ENCODE measurements at regions not wholly inside any gene's neighbourhood (a gene's known extent, or its start where the extent isn't known, plus 50 kb on each side); places are given as distances from the start of the nearest gene placed in this dataset.

DNA sequence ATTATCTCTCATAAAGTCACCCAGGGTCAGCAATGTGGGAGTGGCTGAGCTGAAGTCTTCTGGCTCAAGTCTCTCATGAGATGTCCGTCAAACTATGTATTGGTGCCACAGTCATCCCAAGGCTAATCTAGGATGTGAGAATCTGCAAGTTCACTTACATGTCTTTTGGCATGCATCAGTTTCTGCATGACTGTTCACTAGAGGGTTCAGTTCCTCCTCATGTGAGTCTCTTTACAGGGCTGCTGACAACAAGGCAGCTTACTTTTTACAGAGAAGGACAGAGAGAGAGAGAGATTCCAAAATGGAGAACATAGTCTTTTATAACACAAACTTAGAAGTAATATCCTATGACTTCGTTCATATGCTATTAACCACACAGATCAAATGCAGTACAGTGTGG, 328.8 kb upstream of the SLITRK1 start:
- TF ChIP-seq CTCF (IDR thresholded peaks at IDR 0.05; ENCODE audit: poor library complexity) (no peak), EZH2phosphoT487 (IDR thresholded peaks at IDR 0.05; ENCODE audit: low read depth, severe bottlenecking, unreplicated experiment) (no peak)
